Stimulated activated CD4-positive, alpha-beta T cell treated with anti-CD3 and anti-CD28 coated beads, Interleukin-4, amount 100 ng/mL, for 1 hour (primary cell): ENCODE measurements at regions not wholly inside any gene's neighbourhood (a gene's known extent, or its start where the extent isn't known, plus 50 kb on each side); places are given as distances from the start of the nearest gene placed in this dataset.

Experiments
- DNase-seq: peaks from one replicate; pipeline ENCODE4 v3.0.0-alpha.2; 2020

- DNase-seq, result no peak
These were observed 892.9 kb downstream of the EFNB2 start for GRCh38 chr13:105642511-105642958.

DNA sequence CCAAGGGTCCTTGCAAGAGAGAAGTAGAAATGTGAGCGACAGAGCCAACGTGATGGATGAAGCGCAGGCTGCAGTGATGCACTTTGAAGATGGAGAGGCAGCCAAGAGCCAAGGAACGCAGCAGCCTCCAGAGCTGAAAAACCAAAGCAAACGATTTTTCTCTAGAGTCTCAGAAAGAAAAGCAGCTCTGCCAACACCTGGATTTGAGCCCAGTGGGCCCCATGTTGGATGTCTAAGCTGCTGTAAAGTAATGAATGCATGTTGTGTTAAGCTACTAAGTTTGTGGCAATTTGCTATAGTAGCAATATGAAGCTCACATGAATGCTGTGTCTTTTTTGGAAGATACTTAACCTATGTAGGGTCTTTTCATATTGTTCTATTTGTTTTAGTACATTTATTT is 894.3 kb downstream of the EFNB2 start:
- DNase-seq, result no peak

DNA sequence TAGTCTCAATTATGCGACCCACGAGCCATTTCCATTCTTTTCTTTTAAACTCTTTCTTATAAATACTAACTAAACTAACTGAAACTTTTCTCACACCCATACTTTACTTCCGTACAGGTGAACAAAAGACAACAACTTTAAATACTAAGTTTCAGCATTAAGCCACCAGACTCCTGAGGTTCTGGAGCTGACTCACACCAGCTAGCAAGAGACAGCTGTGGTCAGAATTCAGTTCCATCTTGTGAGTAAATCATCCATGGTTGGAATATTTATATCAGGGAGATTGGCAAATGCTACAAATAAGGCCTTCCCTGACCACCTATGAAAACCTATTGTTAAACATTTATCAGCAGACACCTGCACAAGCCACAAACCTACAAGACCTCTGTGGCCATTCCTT is 897.0 kb downstream of the EFNB2 start:
- no peak for DNase-seq

GRCh38 chr13:105634059-105634458 is 901.4 kb downstream of the EFNB2 start:
- DNase-seq, result no peak

DNA sequence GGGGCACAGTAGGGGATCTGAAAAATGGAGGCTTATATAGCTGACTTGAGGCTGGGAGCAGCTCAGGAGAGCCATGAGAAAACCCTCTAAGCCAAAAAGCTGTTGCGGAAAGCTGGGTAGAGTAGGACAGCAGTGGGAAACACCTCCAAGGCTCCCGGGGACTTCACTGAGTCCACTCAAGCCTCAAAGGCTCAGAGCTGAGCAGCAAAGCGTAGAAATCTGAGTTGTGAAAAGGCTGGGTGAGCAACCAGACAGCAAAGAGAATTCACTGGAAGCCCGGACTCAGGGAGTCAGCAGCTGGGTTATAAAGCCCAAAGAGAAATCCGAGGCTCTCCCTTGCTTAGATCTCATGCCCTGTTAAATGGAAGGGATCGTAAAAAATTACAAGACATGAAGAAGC is 905.0 kb downstream of the EFNB2 start:
- no peak for DNase-seq

- no peak for DNase-seq
These were observed 908.2 kb downstream of the EFNB2 start for GRCh38 chr13:105627270-105627669.

GRCh38 chr13:105625691-105626090 is 909.8 kb downstream of the EFNB2 start:
- no peak for DNase-seq

DNA sequence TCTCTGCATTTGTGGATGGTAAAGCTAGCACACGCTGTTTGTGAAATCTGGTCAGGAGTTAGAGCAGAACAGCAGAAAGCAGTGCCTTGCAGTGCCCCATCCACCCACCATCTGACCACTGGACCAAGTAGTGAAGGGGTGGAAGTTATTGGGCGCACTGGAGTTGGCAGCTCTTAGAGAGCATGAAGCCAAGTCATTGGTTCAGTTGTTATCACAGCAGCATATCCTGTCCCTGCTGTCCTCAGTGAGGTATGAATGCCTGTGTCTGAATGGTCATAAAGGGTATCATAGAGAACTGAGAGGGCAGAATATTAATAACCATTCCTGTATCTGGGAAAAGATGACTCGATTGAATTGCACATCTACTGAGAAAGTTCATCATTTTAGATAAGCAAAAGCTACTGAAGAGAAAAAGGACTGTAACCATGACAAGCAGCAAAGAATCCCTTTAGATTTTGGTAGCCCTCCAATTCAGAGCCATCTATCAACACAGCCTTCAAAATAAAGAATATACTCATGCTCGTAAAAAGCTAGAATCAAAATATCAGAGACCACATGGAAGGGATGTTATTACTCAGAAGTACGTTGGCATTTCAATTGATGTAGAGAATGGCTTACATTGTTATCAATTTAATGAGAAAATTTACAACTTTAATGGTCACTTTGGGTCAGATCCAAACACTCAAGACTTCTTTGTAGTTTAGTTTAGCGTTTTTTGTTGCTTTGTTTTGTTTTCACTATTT is 919.0 kb downstream of the EFNB2 start:
- DNase-seq, result no peak

- no peak for DNase-seq
These were observed 922.9 kb downstream of the EFNB2 start for GRCh38 chr13:105612541-105612940.

GRCh38 chr13:105611424-105611823 is 924.0 kb downstream of the EFNB2 start:
- no peak for DNase-seq

- DNase-seq, result no peak
These were observed 927.4 kb downstream of the EFNB2 start for GRCh38 chr13:105608104-105608503.

- no peak for DNase-seq
These were observed 928.0 kb downstream of the EFNB2 start for GRCh38 chr13:105607426-105607825.

- no peak for DNase-seq
These were observed 928.4 kb downstream of the EFNB2 start for GRCh38 chr13:105607016-105607415.

DNA sequence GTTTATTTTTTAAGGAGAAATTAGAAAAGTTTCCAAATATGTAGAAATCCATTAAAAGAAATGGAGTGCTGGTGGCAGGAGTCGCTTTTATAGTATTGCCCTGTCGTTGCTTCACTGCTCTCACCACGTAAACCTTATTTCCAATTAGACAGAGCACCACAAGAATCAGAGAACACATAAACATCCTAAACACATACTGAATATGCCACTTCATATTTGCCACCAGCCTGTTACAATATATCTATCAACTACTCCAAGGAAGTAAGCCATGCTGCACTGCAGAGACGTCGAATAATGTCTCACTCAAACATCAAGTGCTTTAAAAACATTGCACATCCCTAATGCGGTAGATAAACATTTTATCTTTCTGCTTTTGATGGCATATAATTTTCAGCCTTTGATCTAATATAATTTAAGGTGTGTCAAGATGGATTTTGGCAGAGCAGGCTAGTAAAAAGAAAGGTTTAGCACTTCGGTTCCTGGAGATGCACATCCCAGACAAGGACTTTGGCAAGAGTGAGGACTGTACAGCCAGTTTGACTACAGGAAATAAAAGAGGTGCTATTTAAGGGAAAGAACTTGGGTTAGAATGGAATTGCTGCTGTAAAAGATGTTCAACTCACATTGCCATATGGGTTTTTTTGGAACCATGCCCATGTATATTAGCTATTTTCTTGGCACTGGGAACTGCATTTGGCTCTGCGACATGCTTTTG is 932.3 kb downstream of the EFNB2 start:
- DNase-seq, result no peak

GRCh38 chr13:105599477-105600037 is 935.9 kb downstream of the EFNB2 start:
- no peak for DNase-seq

DNA sequence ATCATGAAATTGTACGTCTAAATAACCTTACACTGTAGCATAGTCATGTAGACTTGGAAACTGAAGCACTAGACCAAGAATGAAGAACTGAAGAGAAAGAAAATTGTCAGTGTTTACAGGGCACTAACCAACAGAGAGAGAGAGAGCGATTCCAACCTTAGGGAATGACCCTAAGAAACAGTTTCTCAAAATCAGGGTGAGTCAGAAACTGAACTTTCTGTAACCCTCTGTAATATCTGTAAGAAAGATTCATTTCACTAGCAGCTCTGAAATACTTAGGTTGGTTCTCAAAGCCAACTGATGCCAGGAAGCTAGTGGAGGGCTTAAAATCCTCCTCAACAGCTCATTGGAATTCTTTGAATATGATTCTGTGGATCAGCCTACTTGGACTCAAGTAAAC is 936.9 kb downstream of the EFNB2 start:
- DNase-seq, result no peak

- DNase-seq, result no peak
These were observed 937.9 kb downstream of the EFNB2 start for GRCh38 chr13:105597573-105597972.

- DNase-seq, result no peak
These were observed 940.0 kb downstream of the EFNB2 start for GRCh38 chr13:105595471-105595870.

- DNase-seq, result no peak
These were observed 944.2 kb downstream of the EFNB2 start for GRCh38 chr13:105591277-105591676.

- DNase-seq, result no peak
These were observed 947.7 kb downstream of the EFNB2 start for GRCh38 chr13:105587786-105588185.

DNA sequence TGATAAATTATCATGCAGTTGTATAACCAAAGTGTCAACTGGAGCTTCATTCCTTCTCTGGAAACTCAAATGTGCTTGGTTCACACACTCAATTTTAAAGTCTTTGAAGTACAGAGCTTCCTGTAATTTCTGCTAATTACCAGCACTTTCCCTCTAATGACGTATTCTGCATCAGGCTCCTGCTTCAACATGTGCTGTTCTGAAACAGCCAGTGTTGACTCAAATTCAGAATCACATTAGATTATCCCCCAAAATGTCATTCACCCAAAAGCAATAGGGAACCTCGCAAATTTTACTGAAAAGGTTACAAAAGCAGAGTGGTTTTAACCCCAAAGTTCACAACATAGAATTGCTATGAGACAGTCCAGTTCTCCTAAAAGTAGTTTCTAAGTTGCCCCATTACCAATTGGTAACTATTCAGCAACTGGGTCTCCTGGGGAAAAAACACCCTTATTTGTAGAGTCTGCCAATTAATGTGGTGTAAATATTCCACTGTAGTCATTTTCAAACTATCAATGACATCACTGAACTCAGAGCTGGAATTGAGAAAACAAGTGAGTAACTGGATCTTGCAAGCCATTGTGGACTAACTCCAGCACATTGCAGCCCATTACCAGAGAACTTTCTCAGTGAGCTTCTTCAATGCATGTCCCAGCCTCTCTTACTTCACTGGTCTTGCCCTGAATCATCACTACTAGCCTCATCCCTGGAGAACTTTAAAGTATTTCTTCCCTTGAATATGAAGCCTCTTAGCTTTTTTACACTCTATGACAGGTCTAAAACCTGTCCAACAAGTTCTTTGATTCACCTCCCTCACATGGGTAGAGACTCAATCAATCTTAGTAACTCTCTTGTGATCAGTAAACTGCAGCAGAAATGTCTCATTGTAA is 955.4 kb downstream of the EFNB2 start:
- no peak for DNase-seq

DNA sequence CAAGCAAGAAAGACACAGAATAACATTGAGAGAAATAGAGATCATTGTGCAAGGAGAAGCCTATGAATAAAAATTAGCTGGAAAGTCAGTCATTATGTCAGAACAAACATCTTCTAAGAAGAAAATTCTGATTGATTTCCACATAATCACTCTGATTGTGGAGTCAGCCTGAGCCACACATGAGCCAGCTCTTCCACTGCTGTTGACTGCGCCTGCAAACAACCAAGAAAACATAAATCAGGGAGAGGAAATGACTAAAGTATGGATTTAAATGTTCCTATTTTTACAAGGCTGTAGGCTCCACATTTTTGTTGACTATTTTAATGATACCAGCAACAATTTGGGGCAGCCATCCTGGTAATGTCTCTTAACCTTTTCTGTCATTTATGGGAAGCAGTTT is 962.3 kb downstream of the EFNB2 start:
- no peak for DNase-seq

GRCh38 chr13:105572401-105572800 is 963.1 kb downstream of the EFNB2 start:
- DNase-seq, result no peak
